ENCODE measurements at regions not wholly inside any gene's neighbourhood (a gene's known extent, or its start where the extent isn't known, plus 50 kb on each side); places are given as distances from the start of the nearest gene placed in this dataset.

DNA sequence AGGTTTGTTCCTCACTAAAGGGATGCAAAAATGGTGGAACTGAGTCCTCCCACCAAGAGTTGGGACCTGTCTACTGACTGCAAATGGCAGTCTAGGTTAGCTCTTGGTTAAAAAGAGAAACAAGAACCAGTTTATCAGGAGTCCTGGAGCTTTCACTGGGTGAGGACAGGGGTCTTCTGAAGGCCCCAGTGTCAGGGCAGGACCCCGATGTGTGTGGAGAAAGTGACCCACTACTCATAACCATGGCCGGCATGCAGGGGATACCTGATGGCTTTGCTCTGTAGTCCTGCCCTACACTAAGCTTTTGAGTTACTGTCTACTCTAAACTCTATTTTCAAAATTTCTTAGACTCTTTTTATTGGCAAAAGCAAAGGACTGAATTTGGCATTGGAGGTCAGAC, 220.5 kb downstream of the ANKRD60 start:
- Histone ChIP-seq H3K4me1 (ENCODE audit: control extremely low read depth in 1 of 4, control insufficient read depth in 4 of 4, insufficient read depth in 4 of 4, low read length in 3 of 4) (peaks cover 0 to 13% (median 7%) of the 10 kb centered on the region in 4 experiments), H3K27ac (ENCODE audit: insufficient read depth in 1 of 2, low read depth in 1 of 2, low read length in 2 of 2, poor library complexity in 1 of 2, severe bottlenecking in 2 of 2) (no peak overlapping the region), H3K36me3 (ENCODE audit: control insufficient read depth in 4 of 4, insufficient read depth in 4 of 4, low read length in 3 of 4) (no peaks in the 10 kb centered on the region), H3K9me3 (ENCODE audit: control extremely low read depth in 1 of 5, control insufficient read depth in 4 of 5, insufficient read depth in 2 of 5, low read depth in 1 of 5, low read length in 4 of 5) (no peaks in the 10 kb centered on the region), H3K27me3 (replicated peaks in 2 of 5; ENCODE audit: control insufficient read depth in 4 of 5, insufficient read depth in 5 of 5, low read length in 4 of 5) (no peaks in the 10 kb centered on the region), H3K4me3 (ENCODE audit: control insufficient read depth in 1 of 7, extremely low read depth in 1 of 7, insufficient read depth in 4 of 7, low read depth in 2 of 7, low read length in 6 of 7) (no peak overlapping the region)
- POLR2A ChIA-PET: no interaction called here
- 100% methylated on average over 1 of the region's 2 CpGs for WGBS (ENCODE audit: insufficient coverage)
- CTCF ChIA-PET: no interaction called here
- DNase-seq: no peak

DNA sequence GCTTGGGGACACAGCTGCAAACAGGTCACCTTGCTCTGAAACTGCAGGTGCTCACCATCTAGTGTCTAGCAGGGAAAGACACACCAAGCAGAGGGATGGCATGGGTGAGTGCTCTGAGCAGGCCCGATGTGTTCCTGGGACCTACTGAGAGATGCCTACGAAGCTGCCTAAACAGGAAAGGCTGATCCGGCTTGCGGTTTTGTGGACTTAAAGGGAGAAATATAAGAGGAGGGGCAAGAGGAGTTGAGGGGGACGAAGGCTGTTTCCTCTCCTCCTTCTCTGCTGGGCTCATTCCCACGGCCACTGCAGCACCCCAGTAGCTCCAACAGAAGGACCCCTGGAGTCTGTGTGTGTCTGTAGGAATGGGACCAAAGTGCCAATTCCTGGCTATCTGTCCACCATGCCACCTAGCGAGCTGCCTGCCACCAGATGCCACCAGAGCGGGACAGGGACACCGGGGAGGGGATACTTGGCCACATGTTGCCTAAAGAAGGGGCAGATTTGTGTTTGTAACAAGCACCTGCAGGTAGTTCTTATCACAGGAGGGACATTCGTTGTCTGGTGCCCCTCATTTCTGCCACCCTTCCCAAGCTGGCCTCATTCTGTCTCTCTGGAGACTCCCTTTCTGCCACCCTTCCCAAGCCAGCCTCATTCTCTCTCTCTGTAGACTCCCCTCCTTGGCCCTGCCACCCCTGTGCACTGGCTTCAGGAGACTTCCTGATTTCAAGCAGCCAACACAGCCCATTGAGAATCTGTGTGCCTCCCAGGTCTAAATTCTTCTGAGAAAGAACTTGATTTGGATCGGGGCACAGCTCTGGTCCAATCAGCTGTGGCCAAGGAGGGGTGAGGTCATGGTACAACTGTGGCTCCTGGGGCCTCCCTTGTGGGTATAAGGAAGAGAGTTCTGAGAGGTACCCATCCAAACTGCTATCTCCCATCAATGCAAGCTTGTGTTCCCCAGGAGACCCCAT, 221.8 kb downstream of the ANKRD60 start:
- H3K4me3 ChIP-seq (ENCODE audit: control insufficient read depth in 1 of 7, extremely low read depth in 1 of 7, insufficient read depth in 4 of 7, low read depth in 2 of 7, low read length in 6 of 7): no peak overlapping the region
- no peaks in the 10 kb centered on the region for H3K9me3 ChIP-seq (ENCODE audit: control extremely low read depth in 1 of 5, control insufficient read depth in 4 of 5, insufficient read depth in 2 of 5, low read depth in 1 of 5, low read length in 4 of 5)
- CTCF ChIA-PET: no interaction called here
- peaks cover 0 to 13% (median 7%) of the 10 kb centered on the region in 4 experiments for H3K4me1 ChIP-seq (ENCODE audit: control extremely low read depth in 1 of 4, control insufficient read depth in 4 of 4, insufficient read depth in 4 of 4, low read length in 3 of 4)
- no peaks in the 10 kb centered on the region for H3K27me3 ChIP-seq (replicated peaks in 2 of 5; ENCODE audit: control insufficient read depth in 4 of 5, insufficient read depth in 5 of 5, low read length in 4 of 5)
- H3K27ac ChIP-seq (ENCODE audit: insufficient read depth in 1 of 2, low read depth in 1 of 2, low read length in 2 of 2, poor library complexity in 1 of 2, severe bottlenecking in 2 of 2): no peak overlapping the region
- peak in 1 of 3 donors; percentile 24 for DNase-seq
- H3K36me3 ChIP-seq (ENCODE audit: control insufficient read depth in 4 of 4, insufficient read depth in 4 of 4, low read length in 3 of 4): no peaks in the 10 kb centered on the region
- POLR2A ChIA-PET: no interaction called here
- 80% methylated on average over 6 of the region's 11 CpGs for WGBS (ENCODE audit: insufficient coverage)

DNA sequence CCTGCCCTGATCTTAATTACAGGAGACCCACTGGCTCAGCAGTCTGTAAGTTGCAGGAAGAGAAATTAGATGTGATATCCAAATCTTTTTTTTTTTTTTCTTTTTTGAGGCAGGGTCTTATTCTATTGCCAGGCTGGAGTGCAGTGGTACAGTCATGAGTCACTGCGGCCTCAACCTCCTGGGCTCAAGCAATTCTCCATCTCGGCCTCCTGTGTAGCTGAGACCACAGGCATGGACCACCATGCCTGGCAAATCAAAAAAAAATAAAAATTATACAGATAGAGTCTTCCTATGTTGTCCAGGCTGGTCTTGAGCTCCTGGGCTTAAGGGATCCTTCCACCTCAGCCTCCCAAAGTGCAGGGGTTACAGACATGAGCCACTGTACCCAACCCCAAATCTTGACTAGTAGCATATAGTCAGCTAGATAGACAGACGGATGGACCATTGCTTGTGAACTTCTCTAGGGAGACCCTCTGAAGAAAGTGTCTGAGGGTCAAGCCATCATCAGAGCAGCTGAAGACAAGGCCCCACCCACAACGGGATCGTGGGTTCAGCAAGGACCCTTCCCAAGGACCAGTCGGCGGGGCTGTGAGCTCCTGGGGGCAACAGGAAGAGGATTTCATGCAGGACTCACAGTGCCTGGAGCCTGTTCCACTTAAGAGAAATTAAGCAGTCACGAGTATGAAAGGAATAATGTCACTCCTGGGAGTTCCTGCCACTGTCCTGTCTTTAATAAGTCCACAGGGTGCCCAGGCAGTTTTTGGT, 222.7 kb downstream of the ANKRD60 start:
- no peak for DNase-seq
- no peaks in the 10 kb centered on the region for H3K36me3 ChIP-seq (ENCODE audit: control insufficient read depth in 4 of 4, insufficient read depth in 4 of 4, low read length in 3 of 4)
- POLR2A ChIA-PET: no interaction called here
- WGBS (ENCODE audit: insufficient coverage): 72% methylated on average over 7 of the region's 8 CpGs
- H3K4me3 ChIP-seq (ENCODE audit: control insufficient read depth in 1 of 7, extremely low read depth in 1 of 7, insufficient read depth in 4 of 7, low read depth in 2 of 7, low read length in 6 of 7): no peak overlapping the region
- H3K9me3 ChIP-seq (ENCODE audit: control extremely low read depth in 1 of 5, control insufficient read depth in 4 of 5, insufficient read depth in 2 of 5, low read depth in 1 of 5, low read length in 4 of 5): no peaks in the 10 kb centered on the region
- CTCF ChIA-PET: no interaction called here
- peaks cover 0 to 14% (median 7%) of the 10 kb centered on the region in 4 experiments for H3K4me1 ChIP-seq (ENCODE audit: control extremely low read depth in 1 of 4, control insufficient read depth in 4 of 4, insufficient read depth in 4 of 4, low read length in 3 of 4)
- H3K27me3 ChIP-seq (replicated peaks in 2 of 5; ENCODE audit: control insufficient read depth in 4 of 5, insufficient read depth in 5 of 5, low read length in 4 of 5): no peaks in the 10 kb centered on the region
- no peak overlapping the region for H3K27ac ChIP-seq (ENCODE audit: insufficient read depth in 1 of 2, low read depth in 1 of 2, low read length in 2 of 2, poor library complexity in 1 of 2, severe bottlenecking in 2 of 2)

DNA sequence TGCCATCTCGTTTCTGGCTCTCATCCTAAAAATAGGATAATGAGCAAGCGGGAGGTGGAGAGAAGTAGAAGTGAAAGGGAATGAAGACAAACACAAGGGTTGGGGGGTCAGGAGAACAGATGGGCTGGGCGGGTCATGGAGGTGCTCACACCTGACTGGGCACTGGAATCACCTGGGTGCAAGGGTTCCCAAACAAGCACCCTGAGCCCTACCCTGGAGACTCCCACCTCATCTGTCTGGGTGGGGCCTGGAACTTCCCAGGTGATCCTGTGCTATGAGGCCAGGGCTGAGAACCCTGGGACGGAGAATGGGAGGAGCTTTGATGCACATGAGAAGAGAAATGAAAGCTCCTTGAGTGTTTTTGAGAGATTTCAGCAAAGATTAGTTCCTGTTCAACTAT, 223.6 kb downstream of the ANKRD60 start:
- H3K36me3 ChIP-seq (ENCODE audit: control insufficient read depth in 4 of 4, insufficient read depth in 4 of 4, low read length in 3 of 4): no peaks in the 10 kb centered on the region
- H3K27me3 ChIP-seq (replicated peaks in 2 of 5; ENCODE audit: control insufficient read depth in 4 of 5, insufficient read depth in 5 of 5, low read length in 4 of 5): no peaks in the 10 kb centered on the region
- H3K4me1 ChIP-seq (ENCODE audit: control extremely low read depth in 1 of 4, control insufficient read depth in 4 of 4, insufficient read depth in 4 of 4, low read length in 3 of 4): peaks cover 0 to 20% (median 7%) of the 10 kb centered on the region in 4 experiments
- WGBS (ENCODE audit: insufficient coverage): 65% methylated on average over 2 of the region's 4 CpGs
- ChIA-PET CTCF (no interaction called here), POLR2A (no interaction called here)
- no peak for DNase-seq
- no peak overlapping the region for H3K4me3 ChIP-seq (ENCODE audit: control insufficient read depth in 1 of 7, extremely low read depth in 1 of 7, insufficient read depth in 4 of 7, low read depth in 2 of 7, low read length in 6 of 7)
- H3K9me3 ChIP-seq (ENCODE audit: control extremely low read depth in 1 of 5, control insufficient read depth in 4 of 5, insufficient read depth in 2 of 5, low read depth in 1 of 5, low read length in 4 of 5): no peaks in the 10 kb centered on the region
- no peak overlapping the region for H3K27ac ChIP-seq (ENCODE audit: insufficient read depth in 1 of 2, low read depth in 1 of 2, low read length in 2 of 2, poor library complexity in 1 of 2, severe bottlenecking in 2 of 2)

DNA sequence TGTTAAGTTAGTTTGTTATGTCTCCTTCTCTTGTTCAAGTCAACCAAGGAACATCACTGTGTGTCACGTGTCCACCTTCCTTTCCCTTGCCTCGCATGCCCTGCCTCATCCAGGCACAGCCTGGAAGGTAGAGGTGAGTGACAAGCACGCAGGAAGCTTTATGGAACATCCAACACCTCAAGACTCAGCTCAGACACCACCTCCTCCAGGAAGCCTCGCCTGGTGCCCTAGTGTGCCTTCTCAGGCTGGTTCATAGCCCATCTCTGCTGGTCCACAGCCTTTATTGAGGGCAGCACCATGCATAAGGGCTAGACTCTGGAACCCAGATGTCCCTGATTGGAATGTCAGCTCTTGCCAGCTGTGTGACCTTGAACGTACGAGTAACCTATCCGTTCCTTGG, 224.3 kb downstream of the ANKRD60 start:
- H3K36me3 ChIP-seq (ENCODE audit: control insufficient read depth in 4 of 4, insufficient read depth in 4 of 4, low read length in 3 of 4): no peaks in the 10 kb centered on the region
- peaks cover 0 to 28% (median 12%) of the 10 kb centered on the region in 4 experiments for H3K4me1 ChIP-seq (ENCODE audit: control extremely low read depth in 1 of 4, control insufficient read depth in 4 of 4, insufficient read depth in 4 of 4, low read length in 3 of 4)
- DNase-seq: no peak
- POLR2A ChIA-PET: no interaction called here
- CTCF ChIA-PET: no interaction called here
- H3K9me3 ChIP-seq (ENCODE audit: control extremely low read depth in 1 of 5, control insufficient read depth in 4 of 5, insufficient read depth in 2 of 5, low read depth in 1 of 5, low read length in 4 of 5): no peaks in the 10 kb centered on the region
- no peaks in the 10 kb centered on the region for H3K27me3 ChIP-seq (replicated peaks in 2 of 5; ENCODE audit: control insufficient read depth in 4 of 5, insufficient read depth in 5 of 5, low read length in 4 of 5)
- WGBS (ENCODE audit: insufficient coverage): 100% methylated on average over 1 of the region's 7 CpGs
- no peak overlapping the region for H3K4me3 ChIP-seq (ENCODE audit: control insufficient read depth in 1 of 7, extremely low read depth in 1 of 7, insufficient read depth in 4 of 7, low read depth in 2 of 7, low read length in 6 of 7)
- H3K27ac ChIP-seq (ENCODE audit: insufficient read depth in 1 of 2, low read depth in 1 of 2, low read length in 2 of 2, poor library complexity in 1 of 2, severe bottlenecking in 2 of 2): no peak overlapping the region

DNA sequence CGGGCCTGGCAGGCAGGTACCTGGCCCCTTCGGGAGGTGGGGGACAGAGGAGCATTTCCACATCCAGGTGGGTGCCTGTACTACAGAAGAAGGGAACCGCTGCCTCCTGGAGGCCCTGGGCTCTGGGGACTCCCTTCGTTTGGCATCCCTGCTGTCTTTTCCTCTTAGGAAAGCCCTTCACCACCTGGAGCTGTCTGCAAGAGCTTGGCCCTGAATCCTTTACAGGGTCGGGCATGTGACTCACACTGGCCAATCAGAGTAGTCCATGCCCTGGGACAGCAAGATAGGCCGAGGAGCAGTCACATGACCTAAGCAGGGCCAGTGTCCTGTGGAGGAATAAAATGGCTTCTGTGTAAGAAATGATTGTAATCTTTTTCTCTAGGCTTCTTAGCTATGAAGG, 224.9 kb downstream of the ANKRD60 start:
- DNase-seq: no peak
- H3K27me3 ChIP-seq (replicated peaks in 2 of 5; ENCODE audit: control insufficient read depth in 4 of 5, insufficient read depth in 5 of 5, low read length in 4 of 5): no peaks in the 10 kb centered on the region
- POLR2A ChIA-PET: no interaction called here

DNA sequence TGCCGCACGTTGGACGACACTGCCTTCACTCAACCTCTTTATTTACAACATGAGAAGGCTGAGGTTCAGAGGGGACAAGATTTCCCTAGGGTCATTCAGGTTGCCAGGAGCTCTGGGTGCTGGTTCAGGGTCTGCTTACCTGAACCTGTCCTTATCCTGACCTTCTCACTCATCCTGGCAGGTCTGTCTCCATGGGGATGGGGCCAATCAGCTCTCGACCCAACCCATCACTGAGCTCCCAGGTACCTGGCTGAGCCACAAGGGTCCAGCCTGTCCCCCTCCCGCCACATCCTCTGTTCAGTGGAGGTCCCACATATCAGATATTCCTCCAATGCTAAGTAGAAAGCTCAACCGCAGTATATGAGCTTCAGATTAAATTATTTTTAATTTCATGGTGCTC, 225.6 kb downstream of the ANKRD60 start:
- H3K36me3 ChIP-seq (ENCODE audit: control insufficient read depth in 4 of 4, insufficient read depth in 4 of 4, low read length in 3 of 4): no peaks in the 10 kb centered on the region
- no peaks in the 10 kb centered on the region for H3K27me3 ChIP-seq (replicated peaks in 2 of 5; ENCODE audit: control insufficient read depth in 4 of 5, insufficient read depth in 5 of 5, low read length in 4 of 5)
- H3K4me3 ChIP-seq (ENCODE audit: control insufficient read depth in 1 of 7, extremely low read depth in 1 of 7, insufficient read depth in 4 of 7, low read depth in 2 of 7, low read length in 6 of 7): no peak overlapping the region
- CTCF ChIA-PET: no interaction called here
- H3K9me3 ChIP-seq (ENCODE audit: control extremely low read depth in 1 of 5, control insufficient read depth in 4 of 5, insufficient read depth in 2 of 5, low read depth in 1 of 5, low read length in 4 of 5): no peaks in the 10 kb centered on the region
- no peak for DNase-seq
- no peak overlapping the region for H3K27ac ChIP-seq (ENCODE audit: insufficient read depth in 1 of 2, low read depth in 1 of 2, low read length in 2 of 2, poor library complexity in 1 of 2, severe bottlenecking in 2 of 2)
- H3K4me1 ChIP-seq (ENCODE audit: control extremely low read depth in 1 of 4, control insufficient read depth in 4 of 4, insufficient read depth in 4 of 4, low read length in 3 of 4): peaks cover 0 to 35% (median 16%) of the 10 kb centered on the region in 4 experiments
- POLR2A ChIA-PET: no interaction called here
- 97% methylated on average over 5 of the region's 6 CpGs for WGBS (ENCODE audit: insufficient coverage)

More for the DNA sequence above, 224.9 kb downstream of the ANKRD60 start:
- Histone ChIP-seq H3K36me3 (ENCODE audit: control insufficient read depth in 4 of 4, insufficient read depth in 4 of 4, low read length in 3 of 4) (no peaks in the 10 kb centered on the region), H3K4me3 (ENCODE audit: control insufficient read depth in 1 of 7, extremely low read depth in 1 of 7, insufficient read depth in 4 of 7, low read depth in 2 of 7, low read length in 6 of 7) (no peak overlapping the region), H3K27ac (ENCODE audit: insufficient read depth in 1 of 2, low read depth in 1 of 2, low read length in 2 of 2, poor library complexity in 1 of 2, severe bottlenecking in 2 of 2) (no peak overlapping the region), H3K4me1 (ENCODE audit: control extremely low read depth in 1 of 4, control insufficient read depth in 4 of 4, insufficient read depth in 4 of 4, low read length in 3 of 4) (peaks cover 0 to 33% (median 16%) of the 10 kb centered on the region in 4 experiments), H3K9me3 (ENCODE audit: control extremely low read depth in 1 of 5, control insufficient read depth in 4 of 5, insufficient read depth in 2 of 5, low read depth in 1 of 5, low read length in 4 of 5) (no peaks in the 10 kb centered on the region)
- WGBS (ENCODE audit: insufficient coverage): 94% methylated on average over 6 of the region's 6 CpGs
- CTCF ChIA-PET: no interaction called here

Measured in common myeloid progenitor, CD34-positive (primary cell).